ENCODE measurements at regions not wholly inside any gene's neighbourhood (a gene's known extent, or its start where the extent isn't known, plus 50 kb on each side); places are given as distances from the start of the nearest gene placed in this dataset.
A peak's percentile ranks its signal among the peaks of the same experiment; 100 is the strongest.

GRCh38 chr7:96417784-96418183 lies 95.9 kb upstream of the SLC25A13 start:
- Histone ChIP-seq H3K9me3 (no peaks in the 10 kb centered on the region), H3K27me3 (no peaks in the 10 kb centered on the region), H3K27ac (no peak overlapping the region), H3K4me3 (no peak overlapping the region), H3K36me3 (no peaks in the 10 kb centered on the region), H3K4me1 (no peaks in the 10 kb centered on the region)
- DNase-seq, result no peak
- TF ChIP-seq CTCF (IDR thresholded peaks at IDR 0.05), result no peak
- no peak for TF ChIP-seq POLR2A (IDR thresholded peaks at IDR 0.05)

GRCh38 chr7:96416599-96416998 lies 94.7 kb upstream of the SLC25A13 start:
- no peak overlapping the region for H3K27ac ChIP-seq
- H3K27me3 ChIP-seq, result no peaks in the 10 kb centered on the region
- H3K4me3 ChIP-seq, result no peak overlapping the region
- no peaks in the 10 kb centered on the region for H3K4me1 ChIP-seq
- no peaks in the 10 kb centered on the region for H3K36me3 ChIP-seq
- H3K9me3 ChIP-seq, result no peaks in the 10 kb centered on the region
- TF ChIP-seq POLR2A (IDR thresholded peaks at IDR 0.05) (no peak), CTCF (IDR thresholded peaks at IDR 0.05) (no peak)
- DNase-seq, result no peak

- no peak for DNase-seq
- Histone ChIP-seq H3K27me3 (no peaks in the 10 kb centered on the region), H3K27ac (no peak overlapping the region), H3K4me3 (no peak overlapping the region), H3K4me1 (no peaks in the 10 kb centered on the region), H3K36me3 (no peaks in the 10 kb centered on the region), H3K9me3 (no peaks in the 10 kb centered on the region)
- no peak for TF ChIP-seq POLR2A (IDR thresholded peaks at IDR 0.05)
- no peak for TF ChIP-seq CTCF (IDR thresholded peaks at IDR 0.05)
Observed at GRCh38 chr7:96416116-96416515, 94.2 kb upstream of the SLC25A13 start.

GRCh38 chr7:96415293-96415940 lies 93.5 kb upstream of the SLC25A13 start:
- H3K27ac ChIP-seq, result no peak overlapping the region
- no peak for TF ChIP-seq CTCF (IDR thresholded peaks at IDR 0.05)
- TF ChIP-seq POLR2A (IDR thresholded peaks at IDR 0.05), result no peak
- DNase-seq, result no peak
- H3K4me3 ChIP-seq, result no peak overlapping the region
- no peaks in the 10 kb centered on the region for H3K27me3 ChIP-seq
- H3K4me1 ChIP-seq, result no peaks in the 10 kb centered on the region
- no peaks in the 10 kb centered on the region for H3K36me3 ChIP-seq
- no peaks in the 10 kb centered on the region for H3K9me3 ChIP-seq

GRCh38 chr7:96414931-96415292 lies 93.0 kb upstream of the SLC25A13 start:
- no peaks in the 10 kb centered on the region for H3K4me1 ChIP-seq
- H3K27me3 ChIP-seq, result no peaks in the 10 kb centered on the region
- no peaks in the 10 kb centered on the region for H3K36me3 ChIP-seq
- no peak overlapping the region for H3K27ac ChIP-seq
- DNase-seq, result peak in 1 of 3 donors; percentile 56
- no peaks in the 10 kb centered on the region for H3K9me3 ChIP-seq
- TF ChIP-seq POLR2A (IDR thresholded peaks at IDR 0.05), result no peak
- TF ChIP-seq CTCF (IDR thresholded peaks at IDR 0.05), result peak in 4 of 6 experiments; percentile 43 to 68 (median 56)
- H3K4me3 ChIP-seq, result no peak overlapping the region

Measured in Peyer's patch (tissue), 4 donors.